ENCODE measurements at regions not wholly inside any gene's neighbourhood (a gene's known extent, or its start where the extent isn't known, plus 50 kb on each side); places are given as distances from the start of the nearest gene placed in this dataset.

DNA sequence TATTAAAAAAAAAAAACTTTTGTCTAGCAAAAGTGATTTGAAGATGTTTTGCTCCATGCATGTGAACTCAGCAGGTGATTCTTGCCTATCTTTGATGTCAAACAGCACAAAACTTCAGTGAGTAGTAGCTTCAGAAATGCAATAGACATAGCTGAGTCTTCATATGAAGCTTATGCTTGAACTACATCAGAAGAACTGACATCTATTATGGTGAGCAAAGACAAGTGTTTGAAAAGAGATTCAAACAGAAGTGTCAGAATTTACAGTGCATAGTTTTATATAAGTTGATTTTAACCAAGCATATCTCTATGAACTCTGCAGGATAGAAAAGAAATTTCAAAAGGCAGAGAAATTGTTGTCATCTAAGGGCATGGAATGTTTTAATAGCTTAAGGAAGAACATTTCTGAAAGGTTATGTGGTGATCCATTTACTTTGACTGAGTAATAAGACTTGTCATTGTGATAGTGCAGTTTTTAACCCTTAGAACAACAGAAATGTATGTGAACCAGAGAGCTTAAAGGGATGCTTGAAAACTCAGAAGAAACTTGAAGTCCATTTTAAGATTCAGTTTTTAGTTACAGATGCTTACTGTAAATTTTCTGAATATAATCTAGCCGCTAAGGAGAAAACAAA is 351.4 kb downstream of the MDFIC start:
- H3K4me1 ChIP-seq = no peaks in the 10 kb centered on the region
- no peaks in the 10 kb centered on the region for H3K27me3 ChIP-seq
- intact Hi-C loops (cut with DNase I) = no loop called here
- TF ChIP-seq, protein P1, sequence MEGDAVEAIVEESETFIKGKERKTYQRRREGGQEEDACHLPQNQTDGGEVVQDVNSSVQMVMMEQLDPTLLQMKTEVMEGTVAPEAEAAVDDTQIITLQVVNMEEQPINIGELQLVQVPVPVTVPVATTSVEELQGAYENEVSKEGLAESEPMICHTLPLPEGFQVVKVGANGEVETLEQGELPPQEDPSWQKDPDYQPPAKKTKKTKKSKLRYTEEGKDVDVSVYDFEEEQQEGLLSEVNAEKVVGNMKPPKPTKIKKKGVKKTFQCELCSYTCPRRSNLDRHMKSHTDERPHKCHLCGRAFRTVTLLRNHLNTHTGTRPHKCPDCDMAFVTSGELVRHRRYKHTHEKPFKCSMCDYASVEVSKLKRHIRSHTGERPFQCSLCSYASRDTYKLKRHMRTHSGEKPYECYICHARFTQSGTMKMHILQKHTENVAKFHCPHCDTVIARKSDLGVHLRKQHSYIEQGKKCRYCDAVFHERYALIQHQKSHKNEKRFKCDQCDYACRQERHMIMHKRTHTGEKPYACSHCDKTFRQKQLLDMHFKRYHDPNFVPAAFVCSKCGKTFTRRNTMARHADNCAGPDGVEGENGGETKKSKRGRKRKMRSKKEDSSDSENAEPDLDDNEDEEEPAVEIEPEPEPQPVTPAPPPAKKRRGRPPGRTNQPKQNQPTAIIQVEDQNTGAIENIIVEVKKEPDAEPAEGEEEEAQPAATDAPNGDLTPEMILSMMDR (IDR thresholded peaks at IDR 0.05) = no peak
- TF ChIP-seq EP300 (IDR thresholded peaks at IDR 0.05) = no peak
- no peak for TF ChIP-seq POLR2A (IDR thresholded peaks at IDR 0.05; ENCODE audit: low read depth)
- no peak for TF ChIP-seq POLR2AphosphoS5 (IDR thresholded peaks at IDR 0.05)
- WGBS = 85% methylated on average over 1 of the region's 1 CpG
- H3K27ac ChIP-seq (replicated peaks in 1 of 4) = no peak overlapping the region
- no peaks in the 10 kb centered on the region for H3K36me3 ChIP-seq
- DNase-seq (ENCODE audit: extremely low spot score) = no peak
- H3K9me3 ChIP-seq = peaks cover 0 to 3% (median 0%) of the 10 kb centered on the region in 4 donors
- no peak overlapping the region for H3K4me3 ChIP-seq

DNA sequence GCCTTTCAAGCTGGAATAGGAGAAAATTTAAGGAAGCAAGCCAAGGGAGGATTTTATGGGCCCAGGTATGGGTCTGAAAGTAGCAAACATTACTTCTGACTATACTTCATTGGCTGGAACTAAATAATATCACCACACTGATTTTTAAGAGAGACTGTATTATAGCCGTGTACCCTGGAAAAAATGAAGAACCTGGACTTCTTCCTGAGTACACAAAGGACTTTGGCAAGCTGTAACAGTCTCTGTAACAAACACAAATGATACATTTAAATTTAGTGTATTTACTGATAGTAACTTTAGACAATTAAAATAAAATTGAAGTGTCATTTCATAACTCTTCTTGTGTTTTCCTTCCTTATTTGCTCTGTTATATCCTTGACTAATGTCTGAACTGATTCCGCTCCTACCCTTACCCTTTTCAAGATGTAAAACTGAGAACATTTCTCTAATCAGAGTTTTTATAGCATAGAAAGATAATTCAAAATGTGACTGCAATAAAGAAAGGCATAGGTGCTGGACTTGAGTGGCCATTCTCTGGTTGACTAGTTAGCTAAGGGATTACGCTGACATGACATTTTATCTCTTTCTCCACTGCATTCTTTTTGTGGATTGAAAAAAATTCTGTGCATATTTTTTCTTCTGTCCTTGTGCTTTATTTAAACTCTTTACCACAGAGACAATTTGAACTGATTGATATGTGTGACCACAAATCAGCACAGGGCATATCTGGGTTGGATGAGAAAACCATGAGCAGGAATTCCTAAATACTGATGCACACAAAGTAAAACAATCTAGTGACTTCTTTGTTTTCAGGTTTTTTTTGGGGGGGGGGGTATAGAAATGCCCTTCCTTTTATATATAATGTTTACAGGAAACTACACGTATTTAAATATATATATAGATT is 349.7 kb downstream of the MDFIC start:
- WGBS = 76% methylated on average over 4 of the region's 4 CpGs
- H3K4me1 ChIP-seq = no peaks in the 10 kb centered on the region

DNA sequence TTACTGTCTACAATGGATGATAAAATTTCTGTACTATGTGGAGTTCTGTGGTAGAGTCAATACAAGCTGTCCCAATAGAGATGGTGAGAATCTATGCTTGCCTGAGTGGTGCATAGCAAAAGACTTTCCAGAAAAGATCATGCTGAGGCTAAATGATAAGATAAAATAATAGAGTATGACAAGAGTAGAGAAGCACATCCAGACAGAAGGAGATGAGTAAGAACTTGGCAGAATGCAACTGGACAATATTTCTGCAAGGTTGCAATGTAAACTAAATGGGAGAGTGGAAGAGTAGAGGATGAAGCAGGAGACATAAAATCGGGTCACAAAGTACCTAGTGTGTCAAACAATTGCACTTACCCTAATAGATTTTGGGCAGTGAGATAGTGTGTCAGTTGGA is 347.6 kb downstream of the MDFIC start:
- no peak for TF ChIP-seq POLR2AphosphoS5 (IDR thresholded peaks at IDR 0.05)
- TF ChIP-seq, protein P1 (IDR thresholded peaks at IDR 0.05) = no peak
- TF ChIP-seq EP300 (IDR thresholded peaks at IDR 0.05) = no peak
- no peak for TF ChIP-seq POLR2A (IDR thresholded peaks at IDR 0.05; ENCODE audit: low read depth)
- no peak for DNase-seq (ENCODE audit: extremely low spot score)
- intact Hi-C loops (cut with DNase I) = no loop called here
- no peaks in the 10 kb centered on the region for H3K4me1 ChIP-seq
- H3K36me3 ChIP-seq = no peaks in the 10 kb centered on the region
- no peaks in the 10 kb centered on the region for H3K27me3 ChIP-seq
- H3K4me3 ChIP-seq = no peak overlapping the region
- WGBS = 50% methylated on average over 1 of the region's 1 CpG
- H3K27ac ChIP-seq (replicated peaks in 1 of 4) = no peak overlapping the region
- no peaks in the 10 kb centered on the region for H3K9me3 ChIP-seq

More for the DNA sequence above, 349.7 kb downstream of the MDFIC start:
- no peak overlapping the region for H3K27ac ChIP-seq (replicated peaks in 1 of 4)
- TF ChIP-seq POLR2AphosphoS5 (IDR thresholded peaks at IDR 0.05) (no peak), EP300 (IDR thresholded peaks at IDR 0.05) (no peak), POLR2A (IDR thresholded peaks at IDR 0.05; ENCODE audit: low read depth) (no peak)
- TF ChIP-seq, protein P1 (IDR thresholded peaks at IDR 0.05) = no peak
- no peak for DNase-seq (ENCODE audit: extremely low spot score)
- H3K9me3 ChIP-seq = no peaks in the 10 kb centered on the region
- no peak overlapping the region for H3K4me3 ChIP-seq
- no peaks in the 10 kb centered on the region for H3K27me3 ChIP-seq
- intact Hi-C loops (cut with DNase I) = no loop called here
- no peaks in the 10 kb centered on the region for H3K36me3 ChIP-seq

DNA sequence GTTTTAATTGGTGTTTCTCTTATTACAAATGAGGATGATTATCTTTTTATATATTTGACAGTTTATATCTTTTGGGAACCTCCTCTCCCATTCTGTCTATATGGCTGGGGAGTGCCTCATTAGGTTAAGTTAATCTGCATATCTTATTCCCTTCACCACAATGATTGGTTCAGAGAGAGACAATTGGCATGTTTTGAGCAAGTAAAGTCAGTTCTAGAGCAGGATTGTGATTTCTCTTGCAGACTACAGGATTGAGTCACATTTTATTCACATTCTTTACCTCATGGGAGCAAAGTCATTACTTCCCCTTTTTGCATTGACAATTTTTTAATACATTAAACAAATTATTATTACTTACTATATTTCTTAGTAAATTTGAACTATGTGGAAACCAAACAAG is 345.6 kb downstream of the MDFIC start:
- intact Hi-C loops (cut with DNase I) = no loop called here
- Histone ChIP-seq H3K27ac (replicated peaks in 1 of 4) (no peak overlapping the region), H3K4me3 (no peak overlapping the region), H3K4me1 (no peaks in the 10 kb centered on the region), H3K9me3 (no peaks in the 10 kb centered on the region), H3K27me3 (no peaks in the 10 kb centered on the region), H3K36me3 (no peaks in the 10 kb centered on the region)
- no peak for TF ChIP-seq EP300 (IDR thresholded peaks at IDR 0.05)
- TF ChIP-seq POLR2A (IDR thresholded peaks at IDR 0.05; ENCODE audit: low read depth) = no peak
- TF ChIP-seq, protein P1 (IDR thresholded peaks at IDR 0.05) = no peak
- no peak for TF ChIP-seq POLR2AphosphoS5 (IDR thresholded peaks at IDR 0.05)
- DNase-seq (ENCODE audit: extremely low spot score) = no peak
